ENCODE measurements at regions not wholly inside any gene's neighbourhood (a gene's known extent, or its start where the extent isn't known, plus 50 kb on each side); places are given as distances from the start of the nearest gene placed in this dataset.
"Not testable (repeated sequence)": the region's sequence is repeated elsewhere in the genome, so short reads cannot be mapped to it uniquely, and the experiment has no call there.

DNA sequence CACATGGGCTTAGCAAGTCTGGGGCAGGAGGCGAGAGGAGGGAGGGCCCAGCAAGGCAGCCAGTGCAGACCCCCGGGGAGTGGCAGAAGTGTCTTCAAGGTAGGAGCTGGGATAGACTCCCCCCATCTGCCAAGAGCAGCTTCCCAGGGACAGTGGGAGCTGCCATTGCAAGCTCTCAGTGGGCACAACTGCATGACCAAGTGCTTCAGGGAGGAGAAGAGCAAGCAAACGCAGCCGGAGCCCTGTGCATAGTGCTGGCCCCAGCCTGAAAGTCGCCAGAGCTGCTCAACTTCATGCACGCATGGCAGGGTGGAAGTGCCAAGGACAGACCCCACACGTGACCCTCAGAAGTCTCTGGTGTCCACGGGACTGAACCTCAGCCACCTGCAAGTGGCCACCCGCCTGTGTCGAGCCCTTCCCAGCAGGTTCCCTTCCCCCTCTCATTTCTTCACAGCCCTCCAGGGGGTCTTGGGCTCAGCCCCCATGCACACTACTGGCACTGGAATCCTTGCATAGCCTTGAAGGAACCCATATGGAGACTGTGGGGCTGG, 89.4 kb downstream of the PLXNA1 start:
- no peak for DNase-seq

DNA sequence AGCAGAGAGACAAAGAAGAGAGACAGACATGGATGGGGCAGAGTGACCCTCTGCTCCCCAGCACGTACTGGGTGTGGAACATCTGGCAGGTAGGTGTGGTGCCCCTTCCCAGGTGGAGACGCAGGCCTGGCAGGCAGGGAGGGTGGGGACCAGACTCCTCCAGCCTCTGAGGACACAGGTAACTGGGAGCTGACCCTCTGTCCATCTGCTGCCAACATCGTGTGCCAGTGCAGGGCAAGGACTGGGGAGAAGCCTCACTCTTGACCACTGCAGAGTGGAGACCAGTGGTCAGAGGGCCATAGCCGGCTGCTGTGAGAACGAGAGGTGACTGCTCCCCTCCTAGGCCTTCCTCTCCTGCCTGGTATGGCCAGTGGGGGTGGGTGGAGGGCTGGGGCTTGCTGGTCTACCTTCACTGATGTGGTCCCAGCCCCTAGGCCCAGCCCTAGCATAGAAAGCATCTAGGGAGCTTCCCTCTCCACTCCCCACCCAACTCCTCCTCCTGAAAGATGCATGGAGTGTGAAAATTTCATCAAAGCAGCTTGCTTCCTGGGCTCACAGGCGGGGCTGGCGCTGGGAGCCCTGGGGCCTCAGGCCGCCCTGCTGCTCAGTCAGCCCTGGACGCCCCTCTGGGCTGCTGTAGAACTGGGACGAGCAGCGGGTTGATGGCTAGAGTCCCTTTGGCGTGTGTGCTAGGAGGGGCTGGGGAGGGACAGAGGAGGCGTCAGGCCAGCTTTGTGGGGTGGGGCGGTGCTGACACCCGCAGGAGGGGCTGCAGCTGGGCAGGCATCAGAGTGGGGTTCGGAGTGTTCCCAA, 90.3 kb downstream of the PLXNA1 start:
- DNase-seq = no peak

GRCh38 chr3:127073941-127074820, 91.3 kb downstream of the PLXNA1 start:
- no peak for DNase-seq

DNA sequence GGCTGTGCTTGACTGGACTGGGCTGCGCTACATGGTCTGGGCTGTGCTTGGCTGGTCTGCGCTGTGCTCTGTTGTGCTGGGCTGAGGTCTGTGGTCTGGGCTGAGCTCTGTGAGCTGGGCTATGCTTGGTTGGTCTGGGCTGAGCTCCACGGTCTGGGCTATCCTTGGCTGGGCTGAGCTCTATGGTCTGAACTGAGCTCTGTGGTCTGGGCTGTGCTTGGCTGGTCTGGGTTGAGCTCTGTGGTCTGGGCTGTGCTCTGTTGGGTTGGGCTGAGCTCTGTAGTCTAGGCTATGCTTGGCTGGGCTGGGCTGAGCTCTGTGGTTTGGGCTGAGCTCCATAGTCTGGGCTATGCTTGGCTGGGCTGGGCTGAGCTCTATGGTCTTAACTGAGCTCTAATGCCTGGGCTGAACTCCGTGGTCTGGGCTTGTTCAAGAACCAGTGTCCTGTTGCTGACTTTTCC, 92.0 kb downstream of the PLXNA1 start:
- peak; percentile 74 for DNase-seq

DNA sequence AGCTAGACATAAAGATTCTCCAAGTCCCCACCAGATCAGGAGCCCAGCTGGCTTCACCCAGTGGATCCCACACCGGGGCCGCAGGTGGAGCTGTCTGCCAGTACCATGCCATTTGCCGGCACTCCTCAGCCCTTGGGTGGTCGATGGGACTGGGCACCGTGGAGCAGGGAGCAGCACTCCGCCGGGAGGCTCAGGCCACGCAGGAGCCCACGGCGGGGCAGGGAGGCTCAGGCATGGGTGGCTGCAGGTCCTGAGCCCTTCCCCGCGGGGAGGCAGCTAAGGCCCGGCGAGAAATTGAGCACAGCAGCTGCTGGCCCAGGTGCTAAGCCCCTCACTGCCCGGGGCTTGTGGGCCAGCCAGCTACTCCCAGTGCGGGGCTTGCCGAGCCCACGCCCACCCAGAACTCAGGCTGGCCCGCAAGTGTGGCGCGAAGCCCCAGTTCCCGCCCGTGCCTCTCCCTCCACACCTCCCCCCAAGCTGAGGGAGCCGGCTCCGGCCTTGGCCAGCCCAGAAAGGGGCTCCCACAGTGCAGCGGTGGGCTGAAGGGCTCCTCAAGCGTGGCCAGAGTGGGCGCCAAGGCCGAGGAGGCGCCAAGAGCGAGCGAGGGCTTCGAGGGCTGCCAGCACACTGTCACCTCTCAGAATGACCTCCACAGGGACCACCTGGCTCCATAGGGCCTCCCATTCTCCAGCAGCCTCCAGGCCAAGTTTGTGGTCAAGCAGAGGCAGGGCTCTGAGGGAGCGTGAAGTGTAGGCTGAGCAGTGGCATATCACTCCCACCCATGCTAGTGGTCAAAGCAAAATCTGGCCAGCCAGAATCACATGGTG, 93.5 kb downstream of the PLXNA1 start:
- not testable (repeated sequence) for DNase-seq

DNA sequence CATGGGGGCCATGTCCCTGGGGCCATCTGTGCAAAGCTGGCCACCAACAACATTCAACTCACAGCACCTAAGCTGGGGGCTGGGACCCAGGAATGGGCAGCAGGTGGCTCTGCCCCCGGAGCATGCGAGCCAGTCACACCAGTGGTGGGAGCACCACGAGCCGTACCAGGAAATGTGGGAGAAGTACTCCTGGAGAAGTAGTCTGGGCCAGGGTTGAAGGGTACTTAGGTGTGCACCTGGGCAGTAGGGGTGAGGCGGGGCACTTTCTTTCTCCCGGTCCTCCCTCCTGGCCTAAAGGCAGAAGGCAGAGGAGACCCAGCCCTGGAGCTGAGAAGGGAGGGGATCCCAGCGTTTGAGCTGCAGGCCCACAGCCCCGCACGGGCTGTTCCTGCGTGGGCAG, 94.2 kb downstream of the PLXNA1 start:
- DNase-seq = no peak

GRCh38 chr3:127077505-127078064, 94.7 kb downstream of the PLXNA1 start:
- no peak for DNase-seq

GRCh38 chr3:127078626-127079025, 95.7 kb downstream of the PLXNA1 start:
- DNase-seq = no peak

DNA sequence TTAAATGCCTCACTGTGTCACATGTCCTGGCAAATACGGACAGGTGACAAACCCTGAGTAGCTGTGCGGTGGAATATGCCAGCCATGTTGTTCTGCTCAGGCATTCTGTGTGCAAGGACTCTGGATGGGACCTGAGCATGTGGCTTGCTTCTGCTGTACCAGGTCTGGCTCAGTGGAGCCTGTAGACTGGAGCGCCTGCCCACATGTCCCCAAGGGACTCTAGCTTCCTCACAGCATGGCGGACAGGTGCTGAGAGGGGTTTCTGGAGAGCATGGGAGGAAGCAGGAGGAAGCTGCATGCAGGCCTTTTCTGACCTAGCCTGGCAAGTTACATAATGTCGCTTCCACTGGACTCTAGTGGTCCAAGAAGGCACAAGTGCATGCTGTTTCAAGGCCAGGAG, 96.3 kb downstream of the PLXNA1 start:
- no peak for DNase-seq

DNA sequence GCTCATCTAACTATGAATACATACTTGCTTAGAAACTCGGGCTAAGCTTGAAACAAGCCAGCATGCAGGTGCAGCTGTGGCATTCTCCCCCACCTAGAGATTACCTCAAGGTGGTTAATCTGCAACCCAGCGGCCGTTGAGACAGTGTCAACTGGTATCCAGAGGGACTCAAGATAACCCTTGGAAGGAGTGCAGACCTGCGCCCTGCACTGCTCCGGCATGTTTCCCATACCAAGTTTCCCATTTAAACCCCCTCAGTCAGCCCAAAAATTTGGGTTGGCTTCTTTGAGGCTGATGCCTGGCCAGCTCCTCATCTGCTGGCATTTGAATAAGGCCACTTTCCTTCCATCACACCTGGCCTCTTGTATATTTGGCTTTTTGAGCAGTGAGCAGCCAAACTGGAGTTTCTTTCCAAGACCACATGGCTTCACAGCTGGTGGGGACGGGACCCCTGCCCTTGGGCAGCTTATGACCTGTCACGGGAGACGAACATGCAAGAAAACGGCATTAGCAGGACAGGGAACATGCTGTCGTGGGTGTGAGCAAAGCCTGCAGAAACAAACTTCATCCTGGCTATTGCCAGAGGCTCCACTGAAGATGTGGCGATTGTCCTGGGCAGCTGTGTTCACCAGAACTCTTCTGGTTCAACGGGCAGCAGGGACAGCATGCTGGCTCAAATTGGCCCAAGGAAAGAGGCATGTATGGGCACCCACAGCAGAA, 98.2 kb downstream of the PLXNA1 start:
- no peak for DNase-seq

GRCh38 chr3:127082066-127082465, 99.2 kb downstream of the PLXNA1 start:
- no peak for DNase-seq

DNA sequence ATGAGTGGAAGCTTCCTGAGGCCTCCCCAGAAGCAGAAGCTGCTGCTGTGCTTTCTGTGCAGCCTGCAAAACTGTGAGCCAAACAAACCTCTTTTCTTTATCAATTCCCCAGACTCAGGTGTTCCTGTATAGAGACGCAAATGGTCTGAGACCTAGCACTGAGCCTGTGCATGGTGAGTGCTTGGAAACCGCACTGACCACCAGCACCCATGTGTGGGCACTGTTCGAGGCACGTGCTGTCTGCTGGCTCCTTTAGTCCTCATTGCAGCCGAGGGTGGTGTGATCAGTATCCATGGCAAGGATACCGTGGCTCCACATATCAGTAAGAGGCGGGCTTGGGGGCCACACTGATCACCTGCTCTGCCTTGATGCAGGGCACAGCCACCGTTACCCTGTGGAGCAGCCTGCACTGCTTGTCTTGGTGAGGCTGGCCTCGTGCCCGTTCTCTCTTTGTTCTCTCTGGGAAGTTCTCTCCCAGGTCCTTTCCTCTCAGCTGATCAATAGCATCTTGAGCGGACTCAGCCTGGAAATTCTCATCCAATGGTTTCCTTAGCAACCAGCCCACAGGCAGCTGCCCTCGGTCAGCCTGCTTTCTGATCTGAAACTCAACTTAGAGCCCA, 101.0 kb downstream of the PLXNA1 start:
- no peak for DNase-seq

DNA sequence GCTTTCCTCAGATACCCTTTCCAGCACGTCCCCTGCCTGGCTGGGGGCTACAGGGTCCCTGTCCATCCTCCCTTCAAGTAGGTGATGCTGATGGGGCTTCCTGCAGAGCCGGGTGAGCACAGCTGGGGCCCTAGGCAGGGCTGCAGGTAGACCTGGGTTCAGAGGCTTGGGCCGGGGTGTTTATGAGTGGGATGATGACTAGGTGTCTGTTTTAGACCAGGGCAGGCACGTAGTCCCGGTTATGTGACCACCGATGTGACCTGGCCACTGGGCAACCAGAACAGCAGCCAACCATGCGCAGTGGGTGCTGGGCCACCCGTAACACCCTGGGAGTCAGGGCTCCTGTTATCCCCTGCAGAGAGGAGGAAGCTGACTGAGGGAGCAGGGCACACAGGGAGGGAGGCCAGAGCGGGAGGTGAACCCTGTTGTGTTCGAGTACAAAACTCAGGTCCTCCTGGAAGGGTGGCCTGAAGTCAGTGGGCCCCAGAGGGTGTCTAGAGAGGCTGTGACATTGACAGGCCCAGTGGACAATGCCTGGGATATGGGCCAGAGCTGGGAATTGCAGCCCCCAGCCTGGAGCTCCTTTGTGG, 101.6 kb downstream of the PLXNA1 start:
- DNase-seq = no peak

DNA sequence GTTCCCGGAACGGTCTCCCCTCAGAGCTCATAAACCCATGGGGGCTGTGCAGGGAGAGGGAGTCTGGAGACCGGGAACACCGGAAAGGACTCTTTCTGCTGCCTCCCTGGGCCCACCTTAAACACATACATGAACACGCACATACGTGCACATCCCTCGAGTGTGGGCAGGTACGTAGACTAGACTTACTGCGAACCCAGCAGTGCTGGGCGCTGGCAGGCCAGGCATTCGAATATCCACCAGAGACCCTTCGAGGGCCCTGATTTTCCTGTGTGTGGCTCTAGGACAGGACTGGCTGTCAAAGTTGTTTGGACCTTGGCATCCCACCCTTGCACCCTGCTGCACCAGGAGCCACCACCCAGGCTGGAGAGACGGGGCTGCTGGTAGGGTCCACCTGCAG, 102.7 kb downstream of the PLXNA1 start:
- DNase-seq = no peak

- not testable (repeated sequence) for DNase-seq
Observed at GRCh38 chr3:127086591-127086990, 103.7 kb downstream of the PLXNA1 start.

GRCh38 chr3:127087441-127087840, 104.5 kb downstream of the PLXNA1 start:
- DNase-seq = no peak

DNA sequence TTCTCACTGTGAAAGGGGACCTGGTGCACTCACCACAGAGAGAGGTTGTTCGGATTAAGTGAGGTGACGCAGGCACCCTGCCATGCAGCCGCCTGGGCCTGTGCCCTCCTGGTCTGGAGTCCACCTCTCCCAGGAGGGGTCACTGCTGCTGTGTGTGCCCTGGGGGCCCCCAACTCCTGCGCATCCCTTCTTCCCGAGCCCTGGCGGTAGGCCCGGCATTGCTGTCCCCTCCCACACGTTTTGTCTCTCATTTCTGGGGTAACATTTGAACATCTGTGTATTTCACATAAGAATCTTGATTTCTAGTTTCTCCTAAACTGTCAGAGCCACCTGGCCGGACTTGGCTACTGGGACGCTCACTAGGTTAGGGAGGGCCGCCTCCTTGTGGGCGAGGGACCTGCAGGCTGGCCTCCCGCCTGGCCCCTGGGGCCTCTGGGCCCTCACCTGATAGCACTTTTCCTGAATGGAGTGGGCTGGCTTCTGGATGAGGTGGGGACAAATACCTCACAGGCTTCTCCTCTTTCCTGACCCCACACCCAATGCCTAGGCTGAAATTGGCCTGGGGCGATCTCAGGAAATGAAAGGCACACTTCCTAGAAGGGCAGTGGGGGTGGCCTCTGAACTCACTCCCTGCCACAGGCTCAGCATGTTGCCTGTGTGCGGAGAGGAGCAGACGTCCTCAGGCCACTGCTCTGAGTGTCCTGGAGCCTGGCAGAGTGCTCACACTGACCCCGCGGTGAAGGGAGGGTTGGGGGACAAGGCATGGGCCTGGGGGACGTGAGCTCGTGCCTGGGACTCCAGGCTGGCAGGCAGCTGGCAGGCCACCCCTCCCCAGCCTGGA, 104.2 kb upstream of the PRR23E start:
- DNase-seq = no peak

DNA sequence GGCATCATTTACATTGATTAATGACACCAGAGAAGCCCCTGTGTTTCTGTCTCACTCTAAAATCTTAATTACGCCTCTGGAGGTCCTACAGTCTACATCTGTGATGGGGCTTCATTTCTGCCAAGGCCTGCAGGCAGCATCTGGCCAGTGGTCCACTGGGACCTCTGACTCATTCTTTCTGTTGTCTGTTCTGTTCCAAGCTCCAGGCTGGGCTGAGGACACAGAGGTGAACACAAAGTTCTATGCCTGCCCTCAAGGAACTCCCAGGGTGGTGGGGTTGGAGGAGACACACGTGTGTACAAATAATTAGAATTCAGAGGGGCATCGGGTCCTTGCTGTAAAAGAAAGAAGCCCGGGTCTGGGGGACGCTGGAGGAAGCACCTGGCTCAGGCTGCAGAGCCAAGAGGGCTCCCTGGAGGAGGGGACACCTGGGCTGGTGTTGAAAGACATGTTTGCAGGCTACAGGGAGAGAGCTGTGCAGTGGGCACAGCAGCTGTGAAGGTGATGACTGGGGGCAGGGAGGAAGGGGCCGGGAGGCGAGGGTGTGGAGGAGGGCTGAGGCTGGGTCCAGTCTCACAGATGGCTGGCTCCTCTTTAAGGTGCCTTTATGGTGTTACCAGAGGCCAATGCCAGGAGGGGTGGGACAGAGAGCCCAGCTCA, 103.3 kb upstream of the PRR23E start:
- no peak for DNase-seq
